BLaER1 (cell line): ENCODE measurements at regions not wholly inside any gene's neighbourhood (a gene's known extent, or its start where the extent isn't known, plus 50 kb on each side); places are given as distances from the start of the nearest gene placed in this dataset.

Source experiments
- H3K27ac ChIP-seq: shearing (Covaris generic); formaldehyde crosslinking; 2 replicates; pipeline ENCODE4 v1.8.1; 2022
- H3K27me3 ChIP-seq: shearing (Covaris generic); formaldehyde crosslinking; 2 replicates; pipeline ENCODE4 v1.8.1; 2022
- H3K36me3 ChIP-seq: shearing (Covaris generic); formaldehyde crosslinking; 2 replicates; pipeline ENCODE4 v1.8.1; 2022
- H3K4me1 ChIP-seq: shearing (Covaris generic); formaldehyde crosslinking; 2 replicates; pipeline ENCODE4 v1.8.1; 2022
- H3K4me2 ChIP-seq: shearing (Covaris generic); formaldehyde crosslinking; 2 replicates; pipeline ENCODE4 v1.8.1; 2022
- H3K4me3 ChIP-seq: shearing (Covaris generic); formaldehyde crosslinking; 2 replicates; pipeline ENCODE4 v1.8.1; 2022
- H3K9ac ChIP-seq: shearing (Covaris generic); formaldehyde crosslinking; 2 replicates; pipeline ENCODE4 v1.8.1; 2022
- H3K9me3 ChIP-seq: shearing (Covaris generic); formaldehyde crosslinking; 2 replicates; pipeline ENCODE4 v1.8.1; 2022
- H4K20me1 ChIP-seq: shearing (Covaris generic); formaldehyde crosslinking; 2 replicates; pipeline ENCODE4 v1.8.1; 2022
- Cebpa-rat ChIP-seq: shearing (Covaris generic); IDR thresholded peaks from 2 replicates; pipeline ENCODE4 v1.8.1; 2022

GRCh38 chr3:117661818-117662095, 952.2 kb downstream of the TUSC7 start:
- Histone ChIP-seq H3K27ac (no peak overlapping the region), H4K20me1 (no peaks in the 10 kb centered on the region), H3K4me3 (no peak overlapping the region), H3K27me3 (no peaks in the 10 kb centered on the region), H3K4me1 (0 out of 2 replicates have a peak, but pooled peaks cover 7% of the 10 kb centered on the region), H3K4me2 (no peak overlapping the region), H3K9ac (no peak overlapping the region), H3K36me3 (no peaks in the 10 kb centered on the region), H3K9me3 (no peaks in the 10 kb centered on the region)
- TF ChIP-seq Cebpa-rat = no peak

GRCh38 chr3:117665296-117665695, 955.7 kb downstream of the TUSC7 start:
- no peaks in the 10 kb centered on the region for H3K36me3 ChIP-seq
- H3K9ac ChIP-seq = no peak overlapping the region
- no peaks in the 10 kb centered on the region for H4K20me1 ChIP-seq
- H3K27me3 ChIP-seq = no peaks in the 10 kb centered on the region
- no peaks in the 10 kb centered on the region for H3K9me3 ChIP-seq
- H3K4me1 ChIP-seq = 0 out of 2 replicates have a peak, but pooled peaks cover 7% of the 10 kb centered on the region
- TF ChIP-seq Cebpa-rat = no peak
- H3K4me2 ChIP-seq = no peak overlapping the region
- no peak overlapping the region for H3K4me3 ChIP-seq
- no peak overlapping the region for H3K27ac ChIP-seq

GRCh38 chr3:117666325-117666724, 956.7 kb downstream of the TUSC7 start:
- Histone ChIP-seq H3K9ac (no peak overlapping the region), H3K27me3 (no peaks in the 10 kb centered on the region), H3K36me3 (no peaks in the 10 kb centered on the region), H4K20me1 (no peaks in the 10 kb centered on the region), H3K4me1 (0 out of 2 replicates have a peak, but pooled peaks cover 7% of the 10 kb centered on the region), H3K4me3 (no peak overlapping the region), H3K27ac (no peak overlapping the region), H3K9me3 (no peaks in the 10 kb centered on the region), H3K4me2 (no peak overlapping the region)
- TF ChIP-seq Cebpa-rat = no peak

- no peaks in the 10 kb centered on the region for H4K20me1 ChIP-seq
- no peaks in the 10 kb centered on the region for H3K9me3 ChIP-seq
- TF ChIP-seq Cebpa-rat = no peak
- no peak overlapping the region for H3K9ac ChIP-seq
- H3K4me3 ChIP-seq = no peak overlapping the region
- H3K27me3 ChIP-seq = no peaks in the 10 kb centered on the region
- no peak overlapping the region for H3K4me2 ChIP-seq
- H3K4me1 ChIP-seq = 0 out of 2 replicates have a peak, but pooled peaks cover 7% of the 10 kb centered on the region
- H3K36me3 ChIP-seq = no peaks in the 10 kb centered on the region
- no peak overlapping the region for H3K27ac ChIP-seq
These were observed 957.2 kb downstream of the TUSC7 start for GRCh38 chr3:117666812-117667211.

GRCh38 chr3:117669774-117670173, 960.2 kb downstream of the TUSC7 start:
- H3K27me3 ChIP-seq = no peaks in the 10 kb centered on the region
- H3K9ac ChIP-seq = no peak overlapping the region
- no peaks in the 10 kb centered on the region for H3K36me3 ChIP-seq
- H3K4me1 ChIP-seq = 0 out of 2 replicates have a peak, but pooled peaks cover 7% of the 10 kb centered on the region
- no peak for TF ChIP-seq Cebpa-rat
- no peak overlapping the region for H3K27ac ChIP-seq
- H3K4me3 ChIP-seq = no peak overlapping the region
- no peaks in the 10 kb centered on the region for H4K20me1 ChIP-seq
- H3K9me3 ChIP-seq = no peaks in the 10 kb centered on the region
- no peak overlapping the region for H3K4me2 ChIP-seq

GRCh38 chr3:117671722-117672318, 962.2 kb downstream of the TUSC7 start:
- no peaks in the 10 kb centered on the region for H3K36me3 ChIP-seq
- no peaks in the 10 kb centered on the region for H4K20me1 ChIP-seq
- H3K27ac ChIP-seq = no peak overlapping the region
- no peak for TF ChIP-seq Cebpa-rat
- no peaks in the 10 kb centered on the region for H3K9me3 ChIP-seq
- no peak overlapping the region for H3K4me2 ChIP-seq
- no peak overlapping the region for H3K9ac ChIP-seq
- H3K4me3 ChIP-seq = no peak overlapping the region
- H3K4me1 ChIP-seq = no peaks in the 10 kb centered on the region
- H3K27me3 ChIP-seq = no peaks in the 10 kb centered on the region

GRCh38 chr3:117674321-117674720, 964.7 kb downstream of the TUSC7 start:
- no peaks in the 10 kb centered on the region for H3K4me1 ChIP-seq
- H3K4me2 ChIP-seq = no peak overlapping the region
- no peak for TF ChIP-seq Cebpa-rat
- H3K27ac ChIP-seq = no peak overlapping the region
- H4K20me1 ChIP-seq = no peaks in the 10 kb centered on the region
- no peak overlapping the region for H3K9ac ChIP-seq
- H3K4me3 ChIP-seq = no peak overlapping the region
- H3K9me3 ChIP-seq = no peaks in the 10 kb centered on the region
- H3K36me3 ChIP-seq = no peaks in the 10 kb centered on the region
- H3K27me3 ChIP-seq = no peaks in the 10 kb centered on the region

- Histone ChIP-seq H3K36me3 (no peaks in the 10 kb centered on the region), H3K4me2 (no peak overlapping the region), H3K9ac (no peak overlapping the region), H3K4me3 (no peak overlapping the region), H3K9me3 (no peaks in the 10 kb centered on the region), H4K20me1 (no peaks in the 10 kb centered on the region), H3K4me1 (no peaks in the 10 kb centered on the region), H3K27ac (no peak overlapping the region), H3K27me3 (no peaks in the 10 kb centered on the region)
- TF ChIP-seq Cebpa-rat = no peak
These were observed 972.0 kb downstream of the TUSC7 start for GRCh38 chr3:117681619-117682018.

- no peak overlapping the region for H3K9ac ChIP-seq
- no peak for TF ChIP-seq Cebpa-rat
- no peaks in the 10 kb centered on the region for H3K4me1 ChIP-seq
- H3K4me2 ChIP-seq = no peak overlapping the region
- no peak overlapping the region for H3K4me3 ChIP-seq
- H3K27me3 ChIP-seq = no peaks in the 10 kb centered on the region
- H3K36me3 ChIP-seq = no peaks in the 10 kb centered on the region
- H4K20me1 ChIP-seq = no peaks in the 10 kb centered on the region
- no peaks in the 10 kb centered on the region for H3K9me3 ChIP-seq
- H3K27ac ChIP-seq = no peak overlapping the region
These were observed 977.5 kb downstream of the TUSC7 start for GRCh38 chr3:117687096-117687495.

- H3K4me1 ChIP-seq = no peaks in the 10 kb centered on the region
- no peaks in the 10 kb centered on the region for H3K36me3 ChIP-seq
- no peaks in the 10 kb centered on the region for H4K20me1 ChIP-seq
- no peak for TF ChIP-seq Cebpa-rat
- no peak overlapping the region for H3K4me3 ChIP-seq
- no peaks in the 10 kb centered on the region for H3K9me3 ChIP-seq
- no peaks in the 10 kb centered on the region for H3K27me3 ChIP-seq
- no peak overlapping the region for H3K9ac ChIP-seq
- no peak overlapping the region for H3K27ac ChIP-seq
- H3K4me2 ChIP-seq = no peak overlapping the region
These were observed 979.0 kb downstream of the TUSC7 start for GRCh38 chr3:117688583-117688982.

GRCh38 chr3:117691526-117691925, 981.9 kb downstream of the TUSC7 start:
- Histone ChIP-seq H3K9ac (no peak overlapping the region), H4K20me1 (no peaks in the 10 kb centered on the region), H3K4me3 (no peak overlapping the region), H3K36me3 (no peaks in the 10 kb centered on the region), H3K4me2 (no peak overlapping the region), H3K9me3 (no peaks in the 10 kb centered on the region), H3K27ac (no peak overlapping the region), H3K4me1 (no peaks in the 10 kb centered on the region), H3K27me3 (no peaks in the 10 kb centered on the region)
- no peak for TF ChIP-seq Cebpa-rat
